ENCODE measurements at regions not wholly inside any gene's neighbourhood (a gene's known extent, or its start where the extent isn't known, plus 50 kb on each side); places are given as distances from the start of the nearest gene placed in this dataset.

DNA sequence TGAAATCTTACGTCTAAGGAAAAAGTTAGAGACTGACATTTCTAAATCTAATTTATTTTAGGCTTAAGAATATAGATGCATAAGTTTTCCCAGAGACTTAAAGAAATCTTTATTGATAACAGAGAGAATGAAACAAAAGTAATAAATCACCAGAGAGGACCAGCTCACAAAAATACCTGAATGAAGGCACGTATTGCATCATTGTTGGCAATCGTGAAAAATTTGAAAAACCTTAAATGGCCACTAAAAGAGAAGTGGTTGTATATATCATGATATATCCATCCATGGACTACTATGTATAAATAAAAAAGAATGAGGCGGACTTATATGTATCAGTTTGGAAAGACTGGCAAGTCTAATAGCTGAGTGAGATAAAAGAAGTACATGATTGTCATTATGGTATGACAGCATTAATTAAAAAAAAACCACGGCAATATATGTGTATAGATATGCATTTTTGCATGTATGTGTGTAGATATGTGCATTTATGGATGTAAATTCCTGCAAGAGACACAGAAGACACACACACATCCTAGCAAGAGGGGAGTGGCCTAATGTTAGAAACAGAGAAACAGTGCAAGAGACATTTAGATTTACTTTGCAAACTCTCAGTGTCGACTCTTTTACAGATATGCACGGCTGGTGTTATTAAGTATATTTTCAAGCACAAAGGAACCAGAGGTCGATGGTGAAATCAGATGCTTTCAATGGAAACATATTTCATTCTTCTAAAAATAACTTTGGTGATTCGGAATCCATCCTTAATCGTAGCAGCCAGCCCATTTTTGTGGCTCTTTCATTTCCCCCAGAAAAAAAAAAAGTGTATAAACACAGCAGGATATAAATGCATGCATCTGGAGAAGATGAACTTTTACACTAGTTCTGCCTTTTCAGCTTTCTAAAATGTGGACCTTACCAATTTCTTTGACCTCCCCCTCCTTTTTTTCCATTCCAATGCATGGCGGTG lies 156.1 kb upstream of the SALL4 start:
- Mint-ChIP-seq H3K4me1 (ENCODE audit: low read depth, unreplicated experiment) (peaks cover 10% of the 10 kb centered on the region), H3K27me3 (ENCODE audit: unreplicated experiment) (peaks cover 2% of the 10 kb centered on the region), H3K4me3 (ENCODE audit: unreplicated experiment) (no peak overlapping the region), H3K36me3 (ENCODE audit: unreplicated experiment) (no peaks in the 10 kb centered on the region), H3K27ac (ENCODE audit: unreplicated experiment) (no peak overlapping the region), H3K9me3 (ENCODE audit: unreplicated experiment) (peaks cover 2% of the 10 kb centered on the region)
- no peak for DNase-seq
- TF ChIP-seq, protein P1, sequence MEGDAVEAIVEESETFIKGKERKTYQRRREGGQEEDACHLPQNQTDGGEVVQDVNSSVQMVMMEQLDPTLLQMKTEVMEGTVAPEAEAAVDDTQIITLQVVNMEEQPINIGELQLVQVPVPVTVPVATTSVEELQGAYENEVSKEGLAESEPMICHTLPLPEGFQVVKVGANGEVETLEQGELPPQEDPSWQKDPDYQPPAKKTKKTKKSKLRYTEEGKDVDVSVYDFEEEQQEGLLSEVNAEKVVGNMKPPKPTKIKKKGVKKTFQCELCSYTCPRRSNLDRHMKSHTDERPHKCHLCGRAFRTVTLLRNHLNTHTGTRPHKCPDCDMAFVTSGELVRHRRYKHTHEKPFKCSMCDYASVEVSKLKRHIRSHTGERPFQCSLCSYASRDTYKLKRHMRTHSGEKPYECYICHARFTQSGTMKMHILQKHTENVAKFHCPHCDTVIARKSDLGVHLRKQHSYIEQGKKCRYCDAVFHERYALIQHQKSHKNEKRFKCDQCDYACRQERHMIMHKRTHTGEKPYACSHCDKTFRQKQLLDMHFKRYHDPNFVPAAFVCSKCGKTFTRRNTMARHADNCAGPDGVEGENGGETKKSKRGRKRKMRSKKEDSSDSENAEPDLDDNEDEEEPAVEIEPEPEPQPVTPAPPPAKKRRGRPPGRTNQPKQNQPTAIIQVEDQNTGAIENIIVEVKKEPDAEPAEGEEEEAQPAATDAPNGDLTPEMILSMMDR (IDR thresholded peaks at IDR 0.05; ENCODE audit: partially characterized antibody, unreplicated experiment) = no peak

DNA sequence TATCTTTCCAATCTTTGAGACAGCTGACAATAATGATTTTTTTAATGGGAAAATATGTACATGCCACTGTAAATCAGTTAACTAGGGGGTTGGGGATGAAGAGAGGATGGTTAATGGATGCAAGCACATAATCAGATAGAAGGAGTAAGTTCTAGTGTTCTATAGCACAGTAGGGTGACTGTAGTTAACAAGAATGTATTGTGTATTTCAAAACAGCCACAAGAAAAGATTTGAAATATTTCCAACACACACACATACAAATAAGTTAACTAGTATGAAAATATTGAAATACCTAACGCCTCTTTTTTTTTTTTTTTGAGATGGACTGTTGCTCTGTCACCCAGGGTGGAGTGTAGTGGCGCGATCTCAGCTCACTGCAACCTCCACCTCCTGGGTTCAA lies 153.4 kb upstream of the SALL4 start:
- H3K27ac Mint-ChIP-seq (ENCODE audit: unreplicated experiment) = no peak overlapping the region
- peaks cover 2% of the 10 kb centered on the region for H3K9me3 Mint-ChIP-seq (ENCODE audit: unreplicated experiment)
- H3K4me3 Mint-ChIP-seq (ENCODE audit: unreplicated experiment) = no peak overlapping the region
- no peak for DNase-seq
- TF ChIP-seq, protein P1 (IDR thresholded peaks at IDR 0.05; ENCODE audit: partially characterized antibody, unreplicated experiment) = no peak
- H3K4me1 Mint-ChIP-seq (ENCODE audit: low read depth, unreplicated experiment) = peaks cover 3% of the 10 kb centered on the region
- H3K27me3 Mint-ChIP-seq (ENCODE audit: unreplicated experiment) = peaks cover 2% of the 10 kb centered on the region
- H3K36me3 Mint-ChIP-seq (ENCODE audit: unreplicated experiment) = no peaks in the 10 kb centered on the region

- Mint-ChIP-seq H3K27ac (ENCODE audit: unreplicated experiment) (no peak overlapping the region), H3K4me3 (ENCODE audit: unreplicated experiment) (no peak overlapping the region), H3K27me3 (ENCODE audit: unreplicated experiment) (peaks cover 2% of the 10 kb centered on the region), H3K4me1 (ENCODE audit: low read depth, unreplicated experiment) (peaks cover under 1% of the 10 kb centered on the region), H3K9me3 (ENCODE audit: unreplicated experiment) (peaks cover 2% of the 10 kb centered on the region), H3K36me3 (ENCODE audit: unreplicated experiment) (no peaks in the 10 kb centered on the region)
- TF ChIP-seq, protein P1 (IDR thresholded peaks at IDR 0.05; ENCODE audit: partially characterized antibody, unreplicated experiment) = no peak
- DNase-seq = no peak
These were observed 151.5 kb upstream of the SALL4 start for GRCh38 chr20:51953731-51954340.

- Mint-ChIP-seq H3K27me3 (ENCODE audit: unreplicated experiment) (peaks cover 2% of the 10 kb centered on the region), H3K27ac (ENCODE audit: unreplicated experiment) (no peak overlapping the region), H3K4me1 (ENCODE audit: low read depth, unreplicated experiment) (no peaks in the 10 kb centered on the region), H3K4me3 (ENCODE audit: unreplicated experiment) (no peak overlapping the region), H3K36me3 (ENCODE audit: unreplicated experiment) (no peaks in the 10 kb centered on the region), H3K9me3 (ENCODE audit: unreplicated experiment) (peaks cover 2% of the 10 kb centered on the region)
- no peak for DNase-seq
- TF ChIP-seq, protein P1 (IDR thresholded peaks at IDR 0.05; ENCODE audit: partially characterized antibody, unreplicated experiment) = no peak
These were observed 148.6 kb upstream of the SALL4 start for GRCh38 chr20:51950926-51951325.

DNA sequence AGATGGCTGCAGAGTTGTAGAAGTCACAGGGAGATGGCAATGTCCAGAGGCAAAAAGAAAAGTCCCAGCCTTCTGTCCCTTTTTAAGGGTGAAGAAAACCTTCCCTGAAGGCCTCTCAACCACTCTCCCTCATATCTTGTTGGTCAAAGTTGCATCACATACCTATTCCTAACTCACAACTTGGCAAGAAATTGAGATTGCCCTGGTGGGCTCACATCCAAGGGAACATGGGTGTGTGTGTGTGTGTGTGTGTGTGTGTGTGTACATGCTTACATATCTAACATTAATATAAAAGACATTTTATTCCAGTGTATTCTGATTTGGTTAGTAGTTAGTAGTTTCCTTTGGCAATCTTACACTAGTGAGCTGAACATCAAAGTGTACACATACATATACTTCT lies 144.3 kb upstream of the SALL4 start:
- Mint-ChIP-seq H3K4me3 (ENCODE audit: unreplicated experiment) (no peak overlapping the region), H3K4me1 (ENCODE audit: low read depth, unreplicated experiment) (no peaks in the 10 kb centered on the region), H3K9me3 (ENCODE audit: unreplicated experiment) (no peaks in the 10 kb centered on the region), H3K27ac (ENCODE audit: unreplicated experiment) (no peak overlapping the region), H3K36me3 (ENCODE audit: unreplicated experiment) (no peaks in the 10 kb centered on the region), H3K27me3 (ENCODE audit: unreplicated experiment) (peaks cover under 1% of the 10 kb centered on the region)
- DNase-seq = no peak
- TF ChIP-seq, protein P1 (IDR thresholded peaks at IDR 0.05; ENCODE audit: partially characterized antibody, unreplicated experiment) = no peak

All from glutamatergic neuron (in vitro differentiated cells).